ENCODE measurements at regions not wholly inside any gene's neighbourhood (a gene's known extent, or its start where the extent isn't known, plus 50 kb on each side); places are given as distances from the start of the nearest gene placed in this dataset.

DNA sequence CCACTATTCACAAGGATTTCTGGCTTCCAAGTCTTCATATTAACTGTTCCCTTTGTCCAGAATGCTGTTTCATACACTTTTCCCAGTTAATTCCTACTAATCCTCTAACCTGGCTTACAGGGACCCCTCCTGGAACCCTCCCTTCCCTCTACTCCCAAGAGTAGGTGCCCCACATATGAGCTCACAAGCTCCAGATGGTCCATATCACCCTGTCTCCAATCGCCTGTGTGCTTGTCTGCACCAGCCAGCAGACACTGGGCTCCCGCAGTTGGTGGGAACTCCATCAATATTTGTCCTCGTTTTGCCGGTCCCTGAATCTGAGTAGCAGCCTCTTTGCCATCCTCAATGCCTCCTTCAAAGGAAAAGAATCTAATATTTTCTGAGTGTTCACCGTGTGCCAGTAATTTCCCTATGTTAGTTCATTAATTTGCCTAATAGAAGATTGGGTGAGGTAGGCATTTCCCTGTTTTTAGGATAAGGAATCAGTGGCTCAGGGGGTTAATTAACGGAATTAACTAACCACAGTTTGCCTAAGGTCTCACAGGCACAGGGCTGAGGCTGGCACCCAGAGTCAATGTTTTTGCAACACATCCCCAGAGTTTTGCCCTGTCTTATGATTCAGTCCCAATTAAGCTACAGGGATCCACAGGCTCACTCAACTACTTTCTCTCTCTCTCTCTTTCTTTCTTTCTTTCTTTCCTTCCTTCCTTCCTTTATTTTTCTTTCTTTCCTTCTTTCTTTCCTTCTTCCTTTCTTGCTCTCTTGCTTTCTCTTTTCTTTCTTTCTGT is 141.6 kb upstream of the CYP1B1 start:
- H3K9me3 ChIP-seq (ENCODE audit: control insufficient read depth, low read depth, low read length), result no peaks in the 10 kb centered on the region
- H3K14ac ChIP-seq (ENCODE audit: insufficient read depth, low read length), result no peak overlapping the region
- no peak overlapping the region for H2BK15ac ChIP-seq (ENCODE audit: low read depth, low read length)
- Mint-ChIP-seq H3K4me1 (no peaks in the 10 kb centered on the region), H3K27me3 (ENCODE audit: low read depth) (peaks cover 9% of the 10 kb centered on the region), H3K9me3 (peaks cover 0 to 5% of the 10 kb centered on the region in 2 experiments; a peak in 2 of 5 replicates), H3K36me3 (ENCODE audit: insufficient read depth in 1 of 3, low read depth in 3 of 3) (peaks cover 0 to 2% (median 0%) of the 10 kb centered on the region in 3 experiments; a peak in 2 of 7 replicates), H3K27ac (no peak overlapping the region), H3K4me3 (no peak overlapping the region)
- no peaks in the 10 kb centered on the region for H3K23me2 ChIP-seq (ENCODE audit: insufficient read length, low read depth, low read length, poor library complexity, severe bottlenecking)
- H3K27ac ChIP-seq (ENCODE audit: insufficient read length, low read depth, low read length), result no peak overlapping the region
- H3K23ac ChIP-seq (ENCODE audit: insufficient read length, low read depth, low read length), result no peak overlapping the region
- H2AFZ ChIP-seq (ENCODE audit: low read length), result no peak overlapping the region
- H2BK5ac ChIP-seq (ENCODE audit: insufficient read length, low read length), result no peak overlapping the region
- H3K79me2 ChIP-seq (ENCODE audit: insufficient read depth, low read length), result no peaks in the 10 kb centered on the region
- WGBS (ENCODE audit: extremely low coverage, insufficient read length, low lambda C conversion rate), result no CpG with 5 or more reads among the region's 6 CpGs
- no peaks in the 10 kb centered on the region for H3K4me1 ChIP-seq (ENCODE audit: insufficient read depth, low read length)
- no peak for DNase-seq
- no peak overlapping the region for H2BK120ac ChIP-seq (ENCODE audit: low read depth, low read length, poor library complexity, severe bottlenecking)
- no peak overlapping the region for H3K9ac ChIP-seq (ENCODE audit: extremely low read depth, insufficient read length, low read length)
- H3K4me2 ChIP-seq (ENCODE audit: insufficient read depth, insufficient read length, low read length), result no peak overlapping the region
- no peaks in the 10 kb centered on the region for H4K20me1 ChIP-seq (ENCODE audit: control insufficient read depth, insufficient read depth, insufficient read length)
- no peak overlapping the region for H3K56ac ChIP-seq (ENCODE audit: insufficient read length, low read depth, low read length)
- no peaks in the 10 kb centered on the region for H3K79me1 ChIP-seq (ENCODE audit: insufficient read depth, low read depth, low read length, poor library complexity, severe bottlenecking)
- no peak overlapping the region for H3T11ph ChIP-seq (ENCODE audit: low read length)
- H3K27me3 ChIP-seq (ENCODE audit: insufficient read depth, low read length), result no peaks in the 10 kb centered on the region
- no peak overlapping the region for H4K8ac ChIP-seq (replicated peaks; ENCODE audit: insufficient read length, low read depth, low read length)
- no peak overlapping the region for H2BK12ac ChIP-seq (ENCODE audit: insufficient read length, low read depth, low read length)
- no peak overlapping the region for H2BK20ac ChIP-seq (ENCODE audit: low read depth, low read length, poor library complexity, severe bottlenecking)
- TF ChIP-seq, protein P1, sequence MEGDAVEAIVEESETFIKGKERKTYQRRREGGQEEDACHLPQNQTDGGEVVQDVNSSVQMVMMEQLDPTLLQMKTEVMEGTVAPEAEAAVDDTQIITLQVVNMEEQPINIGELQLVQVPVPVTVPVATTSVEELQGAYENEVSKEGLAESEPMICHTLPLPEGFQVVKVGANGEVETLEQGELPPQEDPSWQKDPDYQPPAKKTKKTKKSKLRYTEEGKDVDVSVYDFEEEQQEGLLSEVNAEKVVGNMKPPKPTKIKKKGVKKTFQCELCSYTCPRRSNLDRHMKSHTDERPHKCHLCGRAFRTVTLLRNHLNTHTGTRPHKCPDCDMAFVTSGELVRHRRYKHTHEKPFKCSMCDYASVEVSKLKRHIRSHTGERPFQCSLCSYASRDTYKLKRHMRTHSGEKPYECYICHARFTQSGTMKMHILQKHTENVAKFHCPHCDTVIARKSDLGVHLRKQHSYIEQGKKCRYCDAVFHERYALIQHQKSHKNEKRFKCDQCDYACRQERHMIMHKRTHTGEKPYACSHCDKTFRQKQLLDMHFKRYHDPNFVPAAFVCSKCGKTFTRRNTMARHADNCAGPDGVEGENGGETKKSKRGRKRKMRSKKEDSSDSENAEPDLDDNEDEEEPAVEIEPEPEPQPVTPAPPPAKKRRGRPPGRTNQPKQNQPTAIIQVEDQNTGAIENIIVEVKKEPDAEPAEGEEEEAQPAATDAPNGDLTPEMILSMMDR (conservative IDR thresholded peaks at IDR 0.05), result no peak
- no peak overlapping the region for H4K5ac ChIP-seq (ENCODE audit: insufficient read length, low read depth, low read length)
- H3K18ac ChIP-seq (ENCODE audit: insufficient read length, low read depth, low read length), result no peak overlapping the region
- no peak overlapping the region for H3K4ac ChIP-seq (ENCODE audit: low read depth, low read length)
- no peak overlapping the region for H4K91ac ChIP-seq (ENCODE audit: insufficient read length, low read depth, low read length)
- no peak overlapping the region for H2AK5ac ChIP-seq (ENCODE audit: insufficient read length, low read length)
